PC-3 (cell line): ENCODE measurements at regions not wholly inside any gene's neighbourhood (a gene's known extent, or its start where the extent isn't known, plus 50 kb on each side); places are given as distances from the start of the nearest gene placed in this dataset.

Experiments
- ATAC-seq: fragments of 200-7000 bp; cut with Tn5 transposase; 2 replicates; pipeline ENCODE4 v1.9.1; 2020; ENCODE audit warnings: mild to moderate bottlenecking, moderate library complexity
- BruUV-seq: library from RNA; stranded (reverse); fragments of 400-500 nt; replicated peaks from 2 replicates; lab custom pipeline; 2021; lab: Mats Ljungman, UMichigan
- CTCF ChIA-PET: fragments of 300-600 bp; sonication (Branson Sonifier 250); formaldehyde crosslinking; loops from one replicate; lab custom pipeline; 2022; ENCODE audit warnings: antibody characterized with exemption; lab: Charles Lee
- POLR2A ChIA-PET: fragments of 300-600 bp; sonication (Branson Sonifier 250); formaldehyde crosslinking; loops from one replicate; lab custom pipeline; 2022; ENCODE audit warnings: antibody characterized with exemption; ENCODE audit not compliant: unreplicated experiment; lab: Charles Lee
- DNase-seq: peaks from one replicate; pipeline ENCODE4 v3.0.0-alpha.2; 2015
- H2AFZ ChIP-seq: fragments of 300-600 bp; sonication (generic); 2 replicates; pipeline ENCODE4 v1.6.0; 2016; ENCODE audit warnings: antibody characterized with exemption, low read length
- H3F3A ChIP-seq: fragments of 300-600 bp; sonication (generic); one replicate; pipeline ENCODE4 v1.6.0; 2017; ENCODE audit warnings: antibody characterized with exemption, low read length, control low read depth, mild to moderate bottlenecking; ENCODE audit not compliant: unreplicated experiment
- H3K27ac ChIP-seq: fragments of 300-600 bp; sonication (generic); 2 replicates; pipeline ENCODE4 v1.5.1; 2016; ENCODE audit warnings: mild to moderate bottlenecking, low read length
- H3K27me3 ChIP-seq: fragments of 300-600 bp; sonication (generic); 2 replicates; pipeline ENCODE4 v1.6.1; 2016; ENCODE audit warnings: low read length, mixed read lengths
- H3K36me3 ChIP-seq: fragments of 300-600 bp; sonication (generic); 2 replicates; pipeline ENCODE4 v1.6.1; 2016; ENCODE audit warnings: low read depth, mixed run types, low read length, mixed read lengths
- H3K4me1 ChIP-seq: fragments of 300-600 bp; sonication (generic); 2 replicates; pipeline ENCODE4 v1.5.1; 2016; ENCODE audit warnings: low read length; ENCODE audit not compliant: insufficient read depth
- H3K4me2 ChIP-seq: fragments of 300-600 bp; sonication (generic); 2 replicates; pipeline ENCODE4 v1.6.0; 2016; ENCODE audit warnings: low read length
- H3K4me3 ChIP-seq: fragments of 300-600 bp; sonication (generic); 2 replicates; pipeline ENCODE4 v1.5.1; 2016; ENCODE audit warnings: mild to moderate bottlenecking, low read length, mixed read lengths
- H3K79me2 ChIP-seq: fragments of 300-600 bp; sonication (generic); 2 replicates; pipeline ENCODE4 v1.6.1; 2017; ENCODE audit warnings: low read length, mixed read lengths
- H3K9ac ChIP-seq: fragments of 300-600 bp; sonication (generic); 2 replicates; pipeline ENCODE4 v1.6.0; 2016; ENCODE audit warnings: mild to moderate bottlenecking, low read length
- H3K9me2 ChIP-seq: fragments of 300-600 bp; sonication (generic); replicated peaks from 2 replicates; pipeline ENCODE4 v1.6.1; 2016; ENCODE audit warnings: mixed run types, low read length, mixed read lengths
- H3K9me3 ChIP-seq: fragments of 300-600 bp; sonication (generic); 2 replicates; pipeline ENCODE4 v1.6.1; 2016; ENCODE audit warnings: low read length, mixed read lengths
- H4K20me1 ChIP-seq: fragments of 300-600 bp; sonication (generic); 2 replicates; pipeline ENCODE4 v1.6.1; 2016; ENCODE audit warnings: low read length, mixed read lengths
- CTCF ChIP-seq: fragments of 300-600 bp; sonication (generic); conservative IDR thresholded peaks from 2 replicates; pipeline ENCODE4 v1.5.1; 2017; ENCODE audit warnings: antibody characterized with exemption, low read depth, mild to moderate bottlenecking, low read length
- EZH2 ChIP-seq: fragments of 300-600 bp; sonication (generic); IDR thresholded peaks from one replicate; pipeline ENCODE4 v1.6.1; 2017; ENCODE audit warnings: antibody characterized with exemption, mild to moderate bottlenecking, low read length; ENCODE audit not compliant: unreplicated experiment
- EZH2phosphoT487 ChIP-seq: fragments of 300-600 bp; sonication (generic); IDR thresholded peaks from 2 replicates; pipeline ENCODE4 v1.6.1; 2018; ENCODE audit warnings: mild to moderate bottlenecking, antibody characterized with exemption, low read length, borderline replicate concordance
- intact Hi-C: fragments of 100-400 bp; cut with micrococcal nuclease; formaldehyde crosslinking; loops from 2 replicates; pipeline ENCODE4 v1.9.0; 2023

GRCh38 chr4:10343656-10344055 is 113.6 kb downstream of the ZNF518B start:
- H3K27me3 ChIP-seq = no peaks in the 10 kb centered on the region
- H3K4me3 ChIP-seq = no peak overlapping the region
- ATAC-seq (no peak), DNase-seq (no peak)
- no peaks in the 10 kb centered on the region for H3K9me3 ChIP-seq
- H3K79me2 ChIP-seq = no peaks in the 10 kb centered on the region
- no peak overlapping the region for H3K4me2 ChIP-seq
- no peaks in the 10 kb centered on the region for H4K20me1 ChIP-seq
- no peak overlapping the region for H2AFZ ChIP-seq
- H3K9ac ChIP-seq = no peak overlapping the region
- H3K36me3 ChIP-seq = no peaks in the 10 kb centered on the region
- no peaks in the 10 kb centered on the region for H3K4me1 ChIP-seq
- no peak overlapping the region for H3K27ac ChIP-seq
- no peak for TF ChIP-seq EZH2
- no peaks in the 10 kb centered on the region for H3K9me2 ChIP-seq
- intact Hi-C loops = no loop called here
- ChIA-PET POLR2A (no interaction called here), CTCF (no interaction called here)
- H3F3A ChIP-seq = no peaks in the 10 kb centered on the region
- BruUV-seq = no TSS peak

- ChIA-PET CTCF (no interaction called here), POLR2A (no interaction called here)
- Histone ChIP-seq H3F3A (no peaks in the 10 kb centered on the region), H3K4me2 (no peak overlapping the region), H3K79me2 (no peaks in the 10 kb centered on the region), H3K27ac (no peak overlapping the region), H3K36me3 (no peaks in the 10 kb centered on the region), H3K9ac (no peak overlapping the region), H3K9me2 (no peaks in the 10 kb centered on the region), H2AFZ (no peak overlapping the region), H3K4me3 (no peak overlapping the region), H3K4me1 (no peaks in the 10 kb centered on the region), H4K20me1 (no peaks in the 10 kb centered on the region), H3K27me3 (no peaks in the 10 kb centered on the region), H3K9me3 (no peaks in the 10 kb centered on the region)
- ATAC-seq = no peak
- DNase-seq = no peak
- intact Hi-C loops = no loop called here
- TF ChIP-seq CTCF = no peak
- TF ChIP-seq EZH2 = no peak
- no peak for TF ChIP-seq EZH2phosphoT487
- no TSS peak for BruUV-seq
These were observed 114.4 kb downstream of the ZNF518B start for GRCh38 chr4:10342866-10343265.

GRCh38 chr4:10336471-10336870 is 120.8 kb downstream of the ZNF518B start:
- TF ChIP-seq CTCF = no peak
- TF ChIP-seq EZH2 = no peak
- TF ChIP-seq EZH2phosphoT487 = no peak
- H3F3A ChIP-seq = no peaks in the 10 kb centered on the region
- H3K9me2 ChIP-seq = no peaks in the 10 kb centered on the region
- intact Hi-C loops = no loop called here
- H3K9me3 ChIP-seq = no peaks in the 10 kb centered on the region
- no peak for DNase-seq
- H3K27me3 ChIP-seq = no peaks in the 10 kb centered on the region
- H3K27ac ChIP-seq = no peak overlapping the region
- POLR2A ChIA-PET = no interaction called here
- H3K4me1 ChIP-seq = no peaks in the 10 kb centered on the region
- H3K79me2 ChIP-seq = no peaks in the 10 kb centered on the region
- H2AFZ ChIP-seq = no peak overlapping the region
- no TSS peak for BruUV-seq
- H3K9ac ChIP-seq = no peak overlapping the region
- no peak overlapping the region for H3K4me2 ChIP-seq
- no peak overlapping the region for H3K4me3 ChIP-seq
- no peaks in the 10 kb centered on the region for H3K36me3 ChIP-seq
- no peak for ATAC-seq
- no peaks in the 10 kb centered on the region for H4K20me1 ChIP-seq
- CTCF ChIA-PET = no interaction called here
